ENCODE measurements at regions not wholly inside any gene's neighbourhood (a gene's known extent, or its start where the extent isn't known, plus 50 kb on each side); places are given as distances from the start of the nearest gene placed in this dataset.

DNA sequence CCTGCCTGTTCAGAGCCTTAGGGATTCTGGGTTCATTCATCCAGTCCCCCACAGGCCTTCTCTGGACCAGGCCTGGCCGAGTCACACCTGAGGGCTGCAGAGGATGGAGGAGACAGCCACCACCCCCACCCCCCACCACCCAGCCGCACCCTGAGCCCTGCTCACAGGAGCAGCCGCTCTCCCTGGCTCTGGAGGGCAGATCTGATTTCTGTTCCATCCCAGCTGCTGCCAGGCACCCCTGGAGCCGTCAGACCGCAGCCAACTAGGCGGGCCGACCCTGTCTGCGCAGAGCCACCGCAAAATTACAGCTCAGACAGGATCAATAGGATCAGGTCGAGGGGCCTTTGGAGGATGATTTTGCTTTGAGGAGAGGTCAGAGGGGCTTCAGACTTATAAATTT is 154.6 kb upstream of the MYL2 start:
- TF ChIP-seq, protein P1, sequence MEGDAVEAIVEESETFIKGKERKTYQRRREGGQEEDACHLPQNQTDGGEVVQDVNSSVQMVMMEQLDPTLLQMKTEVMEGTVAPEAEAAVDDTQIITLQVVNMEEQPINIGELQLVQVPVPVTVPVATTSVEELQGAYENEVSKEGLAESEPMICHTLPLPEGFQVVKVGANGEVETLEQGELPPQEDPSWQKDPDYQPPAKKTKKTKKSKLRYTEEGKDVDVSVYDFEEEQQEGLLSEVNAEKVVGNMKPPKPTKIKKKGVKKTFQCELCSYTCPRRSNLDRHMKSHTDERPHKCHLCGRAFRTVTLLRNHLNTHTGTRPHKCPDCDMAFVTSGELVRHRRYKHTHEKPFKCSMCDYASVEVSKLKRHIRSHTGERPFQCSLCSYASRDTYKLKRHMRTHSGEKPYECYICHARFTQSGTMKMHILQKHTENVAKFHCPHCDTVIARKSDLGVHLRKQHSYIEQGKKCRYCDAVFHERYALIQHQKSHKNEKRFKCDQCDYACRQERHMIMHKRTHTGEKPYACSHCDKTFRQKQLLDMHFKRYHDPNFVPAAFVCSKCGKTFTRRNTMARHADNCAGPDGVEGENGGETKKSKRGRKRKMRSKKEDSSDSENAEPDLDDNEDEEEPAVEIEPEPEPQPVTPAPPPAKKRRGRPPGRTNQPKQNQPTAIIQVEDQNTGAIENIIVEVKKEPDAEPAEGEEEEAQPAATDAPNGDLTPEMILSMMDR (IDR thresholded peaks at IDR 0.05; ENCODE audit: low read length): no peak
- no peak for TF ChIP-seq EZH2phosphoT487 (IDR thresholded peaks at IDR 0.05; ENCODE audit: low read length)

Data from MM.1S (cell line).